Fibroblast of villous mesenchyme (primary cell): ENCODE measurements at regions not wholly inside any gene's neighbourhood (a gene's known extent, or its start where the extent isn't known, plus 50 kb on each side); places are given as distances from the start of the nearest gene placed in this dataset.

ENCODE experiments used
- DNase-seq: peaks from one replicate; pipeline ENCODE4 v3.0.0-alpha.2; 2010; ENCODE audit warnings: low read depth
- H3K4me3 ChIP-seq: 2 replicates; pipeline ENCODE4 v1.5.1; 2011; ENCODE audit warnings: low read depth, mild to moderate bottlenecking, low read length
- CTCF ChIP-seq: IDR thresholded peaks from 2 replicates; pipeline ENCODE4 v1.5.1; 2012; ENCODE audit warnings: low read depth, mild to moderate bottlenecking, low read length; ENCODE audit not compliant: insufficient read depth

GRCh38 chr7:46450425-46450824 is 529.4 kb upstream of the IGFBP3 start:
- peak; percentile 28 for DNase-seq
- H3K4me3 ChIP-seq, result no peak overlapping the region
- no peak for TF ChIP-seq CTCF

- DNase-seq, result no peak
- TF ChIP-seq CTCF, result no peak
- no peak overlapping the region for H3K4me3 ChIP-seq
These were observed 528.7 kb upstream of the IGFBP3 start for GRCh38 chr7:46449743-46450142.

- TF ChIP-seq CTCF, result no peak
- DNase-seq, result no peak
- H3K4me3 ChIP-seq, result no peak overlapping the region
These were observed 527.4 kb upstream of the IGFBP3 start for GRCh38 chr7:46448478-46448877.

GRCh38 chr7:46446151-46446550 is 525.1 kb upstream of the IGFBP3 start:
- DNase-seq, result no peak
- no peak for TF ChIP-seq CTCF

DNA sequence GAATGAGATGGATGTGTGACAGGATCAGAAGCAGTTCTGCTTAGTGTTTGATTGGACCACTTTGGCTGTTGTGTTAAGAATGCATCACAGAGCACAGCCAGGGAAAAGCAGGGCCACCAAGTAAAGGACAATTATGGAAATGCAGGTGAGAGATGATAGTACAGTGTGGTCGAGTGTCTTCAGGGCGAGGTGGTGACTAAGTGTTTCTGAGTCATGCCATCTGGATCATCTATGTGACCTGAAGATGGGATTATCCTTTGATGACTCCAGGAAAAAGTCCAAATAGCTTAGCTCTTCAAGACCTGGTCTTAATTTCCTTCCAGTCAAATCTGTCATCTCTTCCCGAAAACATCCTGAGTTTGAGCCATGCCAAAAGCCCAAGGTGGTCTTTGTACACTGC is 523.2 kb upstream of the IGFBP3 start:
- TF ChIP-seq CTCF, result no peak
- no peak overlapping the region for H3K4me3 ChIP-seq
- peak; percentile 13 for DNase-seq

More at GRCh38 chr7:46446151-46446550, 525.1 kb upstream of the IGFBP3 start:
- H3K4me3 ChIP-seq, result no peak overlapping the region

DNA sequence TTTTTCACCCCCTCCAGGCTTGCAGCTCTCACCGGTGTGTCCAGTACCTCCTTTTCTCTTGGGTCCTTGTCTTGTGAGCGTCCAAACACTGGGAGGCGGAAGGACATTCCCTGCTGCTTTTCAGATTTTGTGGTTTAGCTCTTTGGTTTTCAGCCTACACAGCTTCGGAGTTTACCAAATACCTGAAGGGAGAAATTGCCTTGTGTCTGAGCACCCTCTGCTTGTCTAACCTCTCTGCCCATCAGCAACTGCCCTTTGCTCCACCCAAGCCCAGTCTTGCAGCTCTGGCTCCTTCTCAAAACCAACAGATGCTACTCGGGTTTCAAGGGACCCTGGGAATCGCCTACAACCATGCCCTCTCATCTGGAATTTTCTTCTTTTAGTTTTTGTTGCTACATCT is 519.1 kb upstream of the IGFBP3 start:
- TF ChIP-seq CTCF, result no peak
- DNase-seq, result no peak

GRCh38 chr7:46432708-46433107 is 511.6 kb upstream of the IGFBP3 start:
- no peak overlapping the region for H3K4me3 ChIP-seq
- peak; percentile 96 for DNase-seq
- TF ChIP-seq CTCF, result no peak

More for the DNA sequence above, 519.1 kb upstream of the IGFBP3 start:
- H3K4me3 ChIP-seq, result no peak overlapping the region
